ENCODE measurements at regions not wholly inside any gene's neighbourhood (a gene's known extent, or its start where the extent isn't known, plus 50 kb on each side); places are given as distances from the start of the nearest gene placed in this dataset.

- no peak overlapping the region for H3K4ac ChIP-seq (ENCODE audit: low read depth, low read length)
- WGBS, 2 experiments (ENCODE audit: extremely low coverage in 2 of 2, insufficient read length in 1 of 2): no CpG with 5 or more reads among the region's 3 CpGs
- H2AK5ac ChIP-seq (ENCODE audit: low read depth, low read length): no peak overlapping the region
- H3K36me3 ChIP-seq (ENCODE audit: control insufficient read depth, insufficient read depth, low read length): no peaks in the 10 kb centered on the region
- DNase-seq: no peak
- no peak overlapping the region for H2BK20ac ChIP-seq (ENCODE audit: low read depth, low read length)
- BruUV-seq (replicated peaks): no TSS peak
- no peak overlapping the region for H3K56ac ChIP-seq (ENCODE audit: extremely low read depth, insufficient read depth, low read length)
- no peak overlapping the region for H2AK9ac ChIP-seq (replicated peaks; ENCODE audit: low read depth, low read length, poor library complexity)
- H3K14ac ChIP-seq (replicated peaks; ENCODE audit: low read depth, low read length): no peak overlapping the region
- H4K20me1 ChIP-seq (ENCODE audit: insufficient read depth, low read length): no peaks in the 10 kb centered on the region
- dilution Hi-C loops (cut with HindIII; ENCODE audit: low sequenced_read_pairs, unreplicated experiment): no loop called here
- no peak overlapping the region for H2BK5ac ChIP-seq (ENCODE audit: low read depth, low read length, poor library complexity, severe bottlenecking)
- no peak overlapping the region for H3K27ac ChIP-seq (ENCODE audit: insufficient read depth, low read length)
- no peak overlapping the region for H4K5ac ChIP-seq (ENCODE audit: low read depth, low read length)
- no peaks in the 10 kb centered on the region for H3K79me1 ChIP-seq (ENCODE audit: low read depth in 1 of 2, low read length in 2 of 2)
- ChIA-PET POLR2A (ENCODE audit: unreplicated experiment) (no interaction called here), CTCF (no interaction called here)
- intact Hi-C loops (cut with micrococcal nuclease): no loop called here
- H3K18ac ChIP-seq (ENCODE audit: low read depth, low read length): no peak overlapping the region
- no peak for ATAC-seq (ENCODE audit: low read depth)
- no peaks in the 10 kb centered on the region for H3K9me3 ChIP-seq (ENCODE audit: control insufficient read depth, insufficient read depth, low read length)
- no peak overlapping the region for H2BK15ac ChIP-seq (ENCODE audit: low read depth, low read length)
- in situ Hi-C loops (cut with MboI; ENCODE audit: low sequenced_read_pairs): no loop called here
- H3K4me1 ChIP-seq (ENCODE audit: control insufficient read depth, insufficient read depth, low read length): no peaks in the 10 kb centered on the region
- TF ChIP-seq RFX5 (IDR thresholded peaks at IDR 0.05; ENCODE audit: low read depth, low read length) (no peak), RCOR1 (IDR thresholded peaks at IDR 0.05; ENCODE audit: insufficient replicate concordance, low read length) (no peak), CEBPB (IDR thresholded peaks at IDR 0.05; ENCODE audit: low read depth, low read length) (no peak), MAFK (IDR thresholded peaks at IDR 0.05; ENCODE audit: low read depth, low read length) (no peak), BHLHE40 (IDR thresholded peaks at IDR 0.05; ENCODE audit: low read depth, low read length) (no peak), CHD1 (IDR thresholded peaks at IDR 0.05; ENCODE audit: low read depth, low read length) (no peak), NFE2L2 (IDR thresholded peaks at IDR 0.05; ENCODE audit: low read depth, low read length) (no peak), RAD21 (IDR thresholded peaks at IDR 0.05; ENCODE audit: low read length) (no peak), MXI1 (IDR thresholded peaks at IDR 0.05; ENCODE audit: borderline replicate concordance, low read depth, low read length) (no peak), CTCF (conservative IDR thresholded peaks at IDR 0.05; ENCODE audit: low read depth, low read length) (no peak), MAZ (IDR thresholded peaks at IDR 0.05; ENCODE audit: borderline replicate concordance, low read depth, low read length) (no peak), SMC3 (IDR thresholded peaks at IDR 0.05; ENCODE audit: low read depth, low read length) (no peak), USF2 (IDR thresholded peaks at IDR 0.05; ENCODE audit: low read depth, low read length) (no peak), FOS (IDR thresholded peaks at IDR 0.05; ENCODE audit: low read depth, low read length) (no peak), POLR2A (IDR thresholded peaks at IDR 0.05; ENCODE audit: low read depth, low read length) (no peak)
- TF ChIP-seq, protein P1, sequence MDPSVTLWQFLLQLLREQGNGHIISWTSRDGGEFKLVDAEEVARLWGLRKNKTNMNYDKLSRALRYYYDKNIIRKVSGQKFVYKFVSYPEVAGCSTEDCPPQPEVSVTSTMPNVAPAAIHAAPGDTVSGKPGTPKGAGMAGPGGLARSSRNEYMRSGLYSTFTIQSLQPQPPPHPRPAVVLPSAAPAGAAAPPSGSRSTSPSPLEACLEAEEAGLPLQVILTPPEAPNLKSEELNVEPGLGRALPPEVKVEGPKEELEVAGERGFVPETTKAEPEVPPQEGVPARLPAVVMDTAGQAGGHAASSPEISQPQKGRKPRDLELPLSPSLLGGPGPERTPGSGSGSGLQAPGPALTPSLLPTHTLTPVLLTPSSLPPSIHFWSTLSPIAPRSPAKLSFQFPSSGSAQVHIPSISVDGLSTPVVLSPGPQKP (IDR thresholded peaks at IDR 0.05; ENCODE audit: borderline replicate concordance, low read depth, low read length): no peak
- no peak overlapping the region for H4K8ac ChIP-seq (ENCODE audit: low read depth in 2 of 2, low read length in 2 of 2)
- H3K23ac ChIP-seq (ENCODE audit: low read depth, low read length): no peak overlapping the region
- no peak overlapping the region for H2AFZ ChIP-seq (replicated peaks; ENCODE audit: low read length, poor library complexity)
- no peak overlapping the region for H3K4me2 ChIP-seq (ENCODE audit: low read depth, low read length)
- no peak overlapping the region for H3K4me3 ChIP-seq (ENCODE audit: insufficient read depth, low read depth, low read length)
- no peaks in the 10 kb centered on the region for H3K9me1 ChIP-seq (ENCODE audit: insufficient read depth, low read length)
- H3K27me3 ChIP-seq (ENCODE audit: control insufficient read depth, insufficient read depth, low read length): no peaks in the 10 kb centered on the region
- no peak overlapping the region for H3K9ac ChIP-seq (ENCODE audit: low read depth, low read length)
- no peak overlapping the region for H4K91ac ChIP-seq (ENCODE audit: insufficient read depth, low read depth, low read length)
- H2BK120ac ChIP-seq (ENCODE audit: low read depth, low read length): no peak overlapping the region
These were observed 168.7 kb upstream of the ETV3 start for GRCh38 chr1:157306896-157307295.
